Activated CD8-positive, alpha-beta memory T cell treated with anti-CD3 and anti-CD28 coated beads for 48 hours (primary cell): ENCODE measurements at regions not wholly inside any gene's neighbourhood (a gene's known extent, or its start where the extent isn't known, plus 50 kb on each side); places are given as distances from the start of the nearest gene placed in this dataset.

Experiments
- DNase-seq, 3 experiments: peaks; one replicate each; pipeline ENCODE4 v3.0.0-alpha.2; 2020; ENCODE audit warnings: low read depth in 2 of 3, low spot score in 2 of 3

GRCh38 chr5:109917154-109917546 lies 227.4 kb downstream of the MAN2A1 start:
- DNase-seq = no peak

- DNase-seq = no peak
Measured at GRCh38 chr5:109917966-109918365, 228.2 kb downstream of the MAN2A1 start.

- DNase-seq = no peak
Measured at GRCh38 chr5:109920736-109921135, 231.0 kb downstream of the MAN2A1 start.

GRCh38 chr5:109921735-109922380 lies 232.1 kb downstream of the MAN2A1 start:
- DNase-seq = no peak

GRCh38 chr5:109922381-109922995 lies 232.8 kb downstream of the MAN2A1 start:
- DNase-seq = no peak

GRCh38 chr5:109923205-109923604 lies 233.5 kb downstream of the MAN2A1 start:
- DNase-seq = no peak

GRCh38 chr5:109924237-109925107 lies 234.7 kb downstream of the MAN2A1 start:
- no peak for DNase-seq

GRCh38 chr5:109927639-109928038 lies 237.9 kb downstream of the MAN2A1 start:
- no peak for DNase-seq

- DNase-seq = no peak
Measured at GRCh38 chr5:109928046-109928445, 238.3 kb downstream of the MAN2A1 start.

- DNase-seq = no peak
Measured at GRCh38 chr5:109928811-109929210, 239.1 kb downstream of the MAN2A1 start.

GRCh38 chr5:109929376-109929775 lies 239.6 kb downstream of the MAN2A1 start:
- no peak for DNase-seq

- no peak for DNase-seq
Measured at GRCh38 chr5:109929911-109930310, 240.2 kb downstream of the MAN2A1 start.

GRCh38 chr5:109931049-109931780 lies 241.5 kb downstream of the MAN2A1 start:
- no peak for DNase-seq

GRCh38 chr5:109935833-109936490 lies 246.2 kb downstream of the MAN2A1 start:
- no peak for DNase-seq

GRCh38 chr5:109936996-109937395 lies 247.3 kb downstream of the MAN2A1 start:
- DNase-seq = no peak

- DNase-seq = no peak
Measured at GRCh38 chr5:109937951-109938350, 248.2 kb downstream of the MAN2A1 start.

GRCh38 chr5:109938453-109938852 lies 248.7 kb downstream of the MAN2A1 start:
- no peak for DNase-seq

- no peak for DNase-seq
Measured at GRCh38 chr5:109939116-109939682, 249.5 kb downstream of the MAN2A1 start.

- DNase-seq = no peak
Measured at GRCh38 chr5:109942646-109943045, 252.9 kb downstream of the MAN2A1 start.

- DNase-seq = no peak
Measured at GRCh38 chr5:109943701-109944235, 254.0 kb downstream of the MAN2A1 start.
